HG03378 (cell line): ENCODE measurements at regions not wholly inside any gene's neighbourhood (a gene's known extent, or its start where the extent isn't known, plus 50 kb on each side); places are given as distances from the start of the nearest gene placed in this dataset.
"Not testable (repeated sequence)": the region's sequence is repeated elsewhere in the genome, so short reads cannot be mapped to it uniquely, and the experiment has no call there.

Source experiments
- ATAC-seq: cut with Tn5 transposase; IDR thresholded peaks from one replicate; pipeline ENCODE4 v1.9.1; 2021; ENCODE audit warnings: mild to moderate bottlenecking, moderate library complexity; ENCODE audit not compliant: unreplicated experiment

GRCh38 chr2:223459328-223459939, 142.7 kb downstream of the SCG2 start:
- no peak for ATAC-seq

DNA sequence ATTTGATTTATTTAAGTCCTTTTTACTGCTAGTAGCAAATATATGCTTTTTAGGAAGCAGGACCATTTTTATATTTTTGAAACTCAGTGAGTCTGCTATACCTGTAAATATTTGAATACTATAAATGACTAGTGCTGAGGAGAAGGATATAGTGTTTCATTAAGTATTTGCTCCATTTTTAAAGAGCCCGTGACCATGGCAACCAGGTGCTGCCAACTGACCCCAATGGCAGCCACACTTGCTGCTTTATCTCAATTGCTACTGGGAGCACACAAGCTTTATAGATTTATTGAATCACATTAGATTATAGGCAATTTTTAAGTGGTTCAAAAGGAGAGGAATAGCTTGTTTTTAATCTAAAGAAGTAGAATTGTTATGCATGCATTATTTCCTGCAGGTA, 142.0 kb downstream of the SCG2 start:
- no peak for ATAC-seq

DNA sequence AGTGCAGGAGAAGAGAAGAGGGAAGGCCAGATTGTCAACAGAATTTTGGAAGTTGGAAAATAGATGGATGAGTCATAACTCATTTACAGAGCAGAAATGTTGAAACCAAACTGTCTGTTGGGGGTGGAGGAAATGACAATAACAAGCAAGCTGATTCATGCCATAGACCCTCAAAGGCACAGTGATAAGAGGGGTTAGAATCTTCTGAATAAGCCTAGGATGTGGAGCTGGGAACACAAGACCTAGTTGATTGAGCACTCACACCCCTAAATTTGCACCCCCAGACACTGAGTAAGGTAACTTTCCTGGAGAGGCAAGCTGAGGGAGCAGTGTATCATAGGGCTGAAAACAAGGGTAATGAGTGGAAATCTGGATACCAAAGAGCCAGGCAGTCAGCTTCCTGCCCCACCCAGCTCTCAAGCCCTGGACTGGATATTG, 141.4 kb downstream of the SCG2 start:
- no peak for ATAC-seq

DNA sequence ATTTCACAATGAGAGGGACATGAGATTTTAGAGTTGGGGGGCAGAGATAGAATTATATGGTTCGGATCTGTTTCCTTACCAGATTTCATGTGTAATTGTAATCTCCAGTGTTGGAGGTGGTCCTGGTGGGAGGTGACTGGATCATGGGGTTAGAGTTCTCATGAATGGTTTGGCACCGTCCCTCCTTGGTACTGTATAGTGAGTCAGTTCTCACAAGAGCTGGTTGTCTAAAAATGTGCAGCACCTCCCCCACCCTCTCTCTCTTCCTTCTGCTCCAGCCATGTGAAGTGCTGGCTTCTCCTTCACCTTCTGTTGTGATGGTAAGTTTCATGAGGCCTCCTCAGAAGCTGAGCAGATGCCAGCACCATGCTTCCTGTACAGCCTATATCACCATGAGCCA, 138.1 kb downstream of the SCG2 start:
- no peak for ATAC-seq

DNA sequence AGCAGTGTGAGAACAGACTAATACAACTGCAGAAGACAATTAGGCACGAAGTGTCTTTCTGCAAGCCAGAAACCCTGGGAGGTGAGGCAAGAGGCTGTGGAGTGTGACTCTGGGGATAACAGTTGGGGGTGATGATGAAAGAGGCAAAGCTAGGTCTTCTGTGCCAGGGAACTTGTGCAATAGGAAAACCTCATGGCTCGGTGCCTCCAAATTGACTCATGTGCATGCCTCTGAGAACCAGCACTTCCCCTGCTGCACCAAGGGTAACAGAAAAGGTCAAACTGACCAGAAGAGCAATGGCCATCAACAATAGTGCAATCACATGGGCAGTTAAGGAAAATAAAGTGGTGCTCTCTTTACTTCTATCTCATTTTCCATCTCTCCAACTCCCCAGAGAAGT, 136.4 kb downstream of the SCG2 start:
- no peak for ATAC-seq

DNA sequence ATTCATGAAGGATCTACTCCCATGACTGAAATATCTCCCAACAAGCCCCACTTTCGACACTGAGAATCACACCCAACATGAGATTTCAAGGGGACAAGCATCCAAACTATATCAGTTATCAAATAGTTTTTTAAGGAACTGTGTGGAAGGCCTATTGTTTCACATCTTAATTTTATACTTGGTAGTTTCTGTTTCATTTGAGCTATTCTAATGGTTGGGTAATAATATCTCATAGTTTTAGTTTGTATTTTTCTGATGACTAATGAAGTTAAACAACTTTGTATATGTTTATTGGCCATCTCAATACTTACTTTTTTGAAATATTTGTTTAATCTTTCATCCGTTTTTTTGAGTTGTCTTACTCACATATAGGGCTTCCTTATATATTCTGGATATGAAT, 135.0 kb downstream of the SCG2 start:
- no peak for ATAC-seq

GRCh38 chr2:223469270-223470046, 132.7 kb downstream of the SCG2 start:
- ATAC-seq, result no peak

GRCh38 chr2:223470602-223471001, 131.6 kb downstream of the SCG2 start:
- ATAC-seq, result no peak

- no peak for ATAC-seq
Observed at GRCh38 chr2:223472771-223473170, 129.4 kb downstream of the SCG2 start.

DNA sequence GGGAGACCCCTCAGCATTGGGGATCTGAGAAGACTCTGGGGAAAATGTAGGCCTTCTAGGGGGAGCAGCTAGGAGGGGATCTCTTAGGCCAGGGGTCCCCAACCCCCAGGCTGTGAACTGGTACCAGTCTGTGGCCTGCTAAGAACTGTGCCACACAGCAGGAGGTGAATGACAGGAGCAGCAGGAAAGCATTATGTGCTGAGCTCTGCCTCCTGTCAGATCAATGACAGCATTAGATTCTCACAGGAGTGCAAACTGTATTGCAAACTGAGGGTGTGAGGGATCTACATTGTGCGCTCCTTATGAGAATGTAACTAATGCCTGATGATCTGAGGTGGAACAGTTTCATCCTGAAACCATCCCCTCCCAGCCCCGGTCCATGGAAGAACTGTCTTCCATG, 127.3 kb downstream of the SCG2 start:
- no peak for ATAC-seq

- ATAC-seq, result no peak
Observed at GRCh38 chr2:223475901-223476300, 126.3 kb downstream of the SCG2 start.

- no peak for ATAC-seq
Observed at GRCh38 chr2:223477318-223477717, 124.8 kb downstream of the SCG2 start.

GRCh38 chr2:223481486-223481885, 120.7 kb downstream of the SCG2 start:
- no peak for ATAC-seq

DNA sequence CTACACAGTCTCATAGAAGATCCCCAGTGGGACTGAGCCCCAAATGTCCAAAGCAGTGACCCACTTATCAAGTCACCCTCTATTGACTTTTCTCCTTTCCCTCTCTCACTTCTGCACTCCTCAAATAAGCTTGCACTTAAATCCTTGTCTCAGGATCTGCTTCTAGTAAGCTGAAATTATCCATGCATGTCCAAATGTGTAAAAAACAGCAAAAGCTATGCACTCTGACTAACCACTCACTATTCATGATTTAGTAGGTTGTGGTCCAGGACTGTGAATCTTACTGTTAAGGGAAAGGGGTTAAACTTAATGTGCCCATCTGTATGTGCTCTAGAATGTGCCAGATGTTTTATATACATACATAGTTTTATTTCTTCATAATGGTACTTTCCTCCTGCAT, 115.4 kb downstream of the SCG2 start:
- no peak for ATAC-seq

GRCh38 chr2:223487214-223487846, 114.8 kb downstream of the SCG2 start:
- no peak for ATAC-seq

DNA sequence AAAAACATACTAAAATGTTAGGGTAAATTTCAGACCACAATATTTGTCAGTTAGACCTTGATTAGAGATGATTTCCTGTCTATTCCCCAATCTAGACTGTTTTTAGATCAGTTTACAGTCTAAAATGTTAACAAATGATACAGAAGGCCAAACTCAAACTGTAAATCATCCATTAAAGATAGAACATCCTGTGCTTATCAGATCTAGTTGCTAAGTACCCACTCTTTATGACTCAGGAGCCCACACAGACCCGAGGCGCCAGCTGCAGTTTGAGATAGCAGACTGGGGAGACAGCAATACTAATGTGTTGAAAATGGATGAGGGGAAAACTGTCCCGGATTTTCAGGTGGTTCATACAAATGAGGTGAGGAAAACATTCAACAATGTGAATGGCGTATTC, 113.3 kb downstream of the SCG2 start:
- no peak for ATAC-seq

GRCh38 chr2:223494496-223494895, 107.7 kb downstream of the SCG2 start:
- ATAC-seq, result peak; percentile 50

DNA sequence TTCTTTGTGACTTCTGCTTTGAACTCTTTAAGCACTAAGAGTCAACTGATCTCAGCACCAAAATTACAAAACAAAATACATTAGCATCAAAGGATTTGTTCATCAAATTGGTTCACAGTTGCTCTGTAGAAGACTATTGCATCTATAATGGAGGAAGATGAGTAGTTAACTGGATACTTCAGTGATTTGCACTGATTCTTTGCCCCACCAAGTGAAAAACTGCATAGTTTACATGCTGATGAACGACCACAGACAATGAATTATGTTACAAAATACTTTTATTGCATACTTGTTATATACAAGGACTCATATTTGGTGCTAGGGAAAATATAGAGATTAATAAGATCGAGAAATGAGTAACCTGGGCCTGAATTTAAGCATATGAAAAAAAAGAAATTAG, 107.2 kb downstream of the SCG2 start:
- peak; percentile 27 for ATAC-seq

DNA sequence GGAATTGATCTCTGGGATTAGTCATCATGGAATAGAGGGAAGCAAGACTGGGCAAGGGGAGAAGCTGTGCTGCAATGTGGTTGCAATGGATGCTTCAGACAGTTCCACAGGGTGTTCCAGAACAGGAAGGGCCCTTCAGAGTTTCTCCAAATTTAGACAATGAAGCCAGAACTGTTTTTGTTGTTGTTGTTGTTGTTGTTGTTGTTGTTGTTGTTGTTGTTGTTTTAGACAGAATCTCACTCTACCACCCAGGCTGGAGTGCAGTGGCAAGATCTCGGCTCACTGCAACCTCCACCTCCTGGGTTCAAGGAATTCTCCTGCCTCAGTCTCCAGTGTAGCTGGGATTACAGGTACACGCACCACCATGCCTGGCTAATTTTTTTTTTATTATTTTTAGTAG, 105.3 kb downstream of the SCG2 start:
- ATAC-seq, result not testable (repeated sequence)

- no peak for ATAC-seq
Observed at GRCh38 chr2:223500709-223501108, 101.5 kb downstream of the SCG2 start.

DNA sequence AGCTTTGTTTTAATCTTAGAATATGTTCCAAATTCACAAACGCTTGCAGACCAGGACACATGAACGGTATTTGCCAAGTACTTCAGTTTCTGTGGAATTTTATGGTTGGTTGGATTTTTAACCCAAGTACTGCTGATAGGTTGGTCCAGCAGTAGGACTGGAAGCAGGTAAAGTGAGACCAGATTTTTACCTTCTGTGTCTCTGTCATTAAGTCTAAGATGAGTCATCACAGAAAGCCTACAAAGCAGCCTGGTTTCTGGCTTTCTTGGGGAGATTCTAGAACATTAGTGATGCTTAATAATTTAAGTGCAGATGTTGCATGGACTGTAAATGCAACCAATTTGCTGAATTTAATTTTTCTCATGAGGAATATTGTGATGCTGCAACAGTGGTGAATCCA, 100.5 kb downstream of the SCG2 start:
- no peak for ATAC-seq

GRCh38 chr2:223503746-223504145, 98.4 kb downstream of the SCG2 start:
- ATAC-seq, result no peak
